Neuron (in vitro differentiated cells): ENCODE measurements at regions not wholly inside any gene's neighbourhood (a gene's known extent, or its start where the extent isn't known, plus 50 kb on each side); places are given as distances from the start of the nearest gene placed in this dataset.
"Not testable (repeated sequence)": the region's sequence is repeated elsewhere in the genome, so short reads cannot be mapped to it uniquely, and the experiment has no call there.

ENCODE experiments used
- H2AFZ ChIP-seq: one replicate; pipeline ENCODE4 v1.6.1; 2013; ENCODE audit warnings: low read depth, mild to moderate bottlenecking, inconsistent platforms, low read length, moderate library complexity
- H3K27me3 ChIP-seq: one replicate; pipeline ENCODE4 v1.6.1; 2013; ENCODE audit warnings: low read length; ENCODE audit not compliant: insufficient read depth
- H3K36me3 ChIP-seq: one replicate; pipeline ENCODE4 v1.6.1; 2013; ENCODE audit warnings: low read length; ENCODE audit not compliant: insufficient read depth
- H3K4me1 ChIP-seq: one replicate; pipeline ENCODE4 v1.6.1; 2013; ENCODE audit warnings: low read length; ENCODE audit not compliant: insufficient read depth
- H3K4me3 ChIP-seq: 2 replicates; pipeline ENCODE4 v1.5.1; 2013; ENCODE audit warnings: mild to moderate bottlenecking, low read length, moderate library complexity
- H3K9me3 ChIP-seq: one replicate; pipeline ENCODE4 v1.6.1; 2013; ENCODE audit warnings: low read length

DNA sequence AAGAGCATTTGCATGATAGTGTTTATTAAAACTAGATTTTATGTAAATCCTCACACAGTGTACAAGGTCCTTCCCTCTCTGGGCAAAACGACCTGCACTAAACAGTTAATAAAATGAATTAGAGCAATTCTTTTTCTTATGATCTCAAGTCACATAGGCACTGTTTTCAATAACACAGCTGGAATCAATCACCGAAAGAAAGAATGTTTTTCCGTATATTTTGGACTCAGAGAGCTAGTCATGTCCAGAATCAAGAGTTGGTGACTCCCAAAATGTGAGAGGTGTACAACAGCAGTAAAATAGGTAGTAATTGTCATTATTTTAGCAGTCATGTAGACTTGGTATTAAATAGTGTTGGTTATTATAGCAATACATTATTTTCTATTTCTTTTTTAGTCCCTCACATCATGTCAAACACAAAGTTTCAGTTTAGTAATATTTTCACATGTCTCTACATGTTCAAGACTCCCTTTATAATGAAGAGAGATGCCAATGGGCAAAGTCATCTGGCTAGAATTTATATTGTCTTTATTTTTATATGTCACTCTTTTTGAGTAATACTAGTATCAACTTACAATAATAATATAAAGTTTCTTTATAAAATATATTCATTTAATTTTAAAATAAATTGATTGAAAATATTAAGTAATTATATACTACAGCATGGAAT is 448.6 kb upstream of the CDIN1 start:
- no peaks in the 10 kb centered on the region for H3K27me3 ChIP-seq

DNA sequence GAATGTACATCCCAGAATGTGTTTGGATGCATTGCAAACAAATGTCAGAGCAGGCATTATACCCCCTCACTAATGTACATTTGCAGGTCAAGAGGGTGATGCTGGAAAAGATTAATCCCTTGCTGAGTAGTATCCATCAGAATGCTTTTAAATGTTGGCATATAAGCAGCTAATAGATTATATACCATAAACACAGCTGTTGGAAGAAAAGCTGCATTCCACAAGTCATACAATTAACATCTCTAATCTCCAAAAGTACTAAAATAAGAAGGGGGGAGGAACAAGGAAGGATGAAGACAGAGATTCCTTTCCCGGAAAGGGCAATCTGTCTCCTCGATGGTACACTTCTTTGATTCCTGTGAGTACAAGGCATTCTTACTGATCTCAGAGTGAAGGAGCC is 445.7 kb upstream of the CDIN1 start:
- Histone ChIP-seq H2AFZ (no peak overlapping the region), H3K27me3 (no peaks in the 10 kb centered on the region), H3K4me1 (no peaks in the 10 kb centered on the region), H3K36me3 (no peaks in the 10 kb centered on the region), H3K4me3 (no peak overlapping the region), H3K9me3 (no peaks in the 10 kb centered on the region)

More for the DNA sequence above, 448.6 kb upstream of the CDIN1 start:
- Histone ChIP-seq H3K4me3 (no peak overlapping the region), H3K9me3 (no peaks in the 10 kb centered on the region), H3K4me1 (peaks cover 3% of the 10 kb centered on the region), H2AFZ (no peak overlapping the region), H3K36me3 (no peaks in the 10 kb centered on the region)

DNA sequence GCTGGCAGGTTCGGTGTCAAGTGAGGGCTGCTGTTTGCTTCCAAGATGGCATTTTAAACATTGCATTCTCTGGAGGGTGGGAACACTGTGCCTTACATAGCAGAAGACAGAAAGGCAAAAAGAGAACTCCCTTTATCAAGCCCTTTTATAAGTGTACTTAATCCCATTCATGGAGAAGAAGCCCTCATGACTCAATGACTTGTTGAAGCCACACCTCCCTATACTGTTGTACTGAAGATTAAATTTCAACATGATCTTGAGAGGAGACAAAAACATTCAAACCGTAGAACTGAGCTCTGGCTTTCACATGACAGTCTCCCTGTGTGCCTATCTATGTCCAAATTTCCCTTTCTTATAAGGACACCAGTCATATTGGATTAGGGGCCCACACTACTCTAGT is 443.4 kb upstream of the CDIN1 start:
- no peaks in the 10 kb centered on the region for H3K27me3 ChIP-seq
- H3K4me3 ChIP-seq: no peak overlapping the region
- H3K9me3 ChIP-seq: no peaks in the 10 kb centered on the region
- H3K4me1 ChIP-seq: no peaks in the 10 kb centered on the region
- no peaks in the 10 kb centered on the region for H3K36me3 ChIP-seq
- H2AFZ ChIP-seq: no peak overlapping the region

DNA sequence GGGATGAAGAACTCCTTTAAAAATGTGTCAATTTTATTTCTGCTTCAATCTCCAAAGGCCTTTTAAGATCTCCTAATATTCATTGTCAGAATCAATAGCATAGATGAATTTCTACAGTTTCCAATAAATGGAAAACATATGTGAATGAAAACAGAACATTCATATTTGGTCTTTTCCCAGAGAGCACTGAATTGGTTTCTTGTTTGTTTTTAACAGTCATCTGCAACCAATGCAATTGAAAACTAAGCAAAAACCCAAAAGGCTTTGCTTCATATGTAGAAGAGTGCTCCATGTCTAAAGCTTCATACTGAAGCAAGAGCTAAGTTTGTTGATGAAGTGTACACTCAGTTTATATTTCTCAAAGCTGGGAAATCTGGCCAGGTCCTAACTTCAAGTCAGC is 426.5 kb upstream of the CDIN1 start:
- no peaks in the 10 kb centered on the region for H3K27me3 ChIP-seq
- no peaks in the 10 kb centered on the region for H3K36me3 ChIP-seq
- no peak overlapping the region for H2AFZ ChIP-seq
- no peaks in the 10 kb centered on the region for H3K4me1 ChIP-seq
- H3K9me3 ChIP-seq: no peaks in the 10 kb centered on the region
- no peak overlapping the region for H3K4me3 ChIP-seq

DNA sequence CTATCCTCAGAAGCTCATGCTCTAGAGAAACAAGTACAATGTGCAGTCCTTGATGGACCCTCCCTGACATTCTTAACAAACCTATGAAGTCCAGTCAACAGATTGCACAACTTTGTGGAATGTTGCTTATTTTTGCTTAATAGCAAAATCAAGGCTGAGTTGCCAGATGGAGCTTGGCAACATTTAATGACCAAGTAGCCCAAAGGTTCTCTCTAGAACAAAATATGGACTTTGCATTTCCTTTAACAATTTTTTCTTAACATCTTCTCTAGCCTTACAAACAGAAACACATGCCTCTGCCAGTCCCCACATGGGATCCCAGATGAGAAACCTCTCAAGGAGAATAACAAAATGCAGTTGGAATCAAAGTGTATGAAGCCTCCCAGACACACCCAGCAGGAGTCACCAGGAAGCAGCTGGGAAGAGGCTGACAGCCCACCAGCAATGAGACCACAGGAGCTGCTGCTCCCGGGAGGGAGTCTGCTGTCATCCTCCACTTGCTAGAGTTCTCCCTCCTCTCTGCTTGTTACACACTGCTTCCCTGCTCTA is 422.5 kb upstream of the CDIN1 start:
- Histone ChIP-seq H3K27me3 (no peaks in the 10 kb centered on the region), H3K9me3 (no peaks in the 10 kb centered on the region), H2AFZ (no peak overlapping the region), H3K36me3 (no peaks in the 10 kb centered on the region), H3K4me3 (no peak overlapping the region), H3K4me1 (peaks cover 9% of the 10 kb centered on the region)

DNA sequence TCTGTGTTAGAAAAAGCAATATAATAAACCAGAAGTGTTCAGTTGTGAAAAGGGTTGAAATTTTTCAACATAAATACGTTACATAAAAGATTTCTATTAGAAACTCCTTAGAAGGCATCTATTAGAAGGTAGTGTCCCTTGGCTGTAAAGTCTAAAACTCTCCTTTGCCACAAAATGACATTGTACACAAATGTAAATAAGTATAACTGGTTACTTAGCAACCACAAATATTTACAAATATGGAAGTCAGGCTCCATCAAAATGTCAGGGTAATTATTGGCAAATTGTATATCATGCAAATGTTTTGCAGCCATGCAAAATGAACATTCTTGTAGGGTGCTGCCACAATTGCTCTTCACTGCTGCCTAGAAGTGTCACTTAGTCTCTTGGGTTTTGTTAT is 419.1 kb upstream of the CDIN1 start:
- no peaks in the 10 kb centered on the region for H3K36me3 ChIP-seq
- no peak overlapping the region for H2AFZ ChIP-seq
- H3K9me3 ChIP-seq: no peaks in the 10 kb centered on the region
- no peak overlapping the region for H3K4me3 ChIP-seq
- peaks cover 14% of the 10 kb centered on the region for H3K4me1 ChIP-seq
- H3K27me3 ChIP-seq: no peaks in the 10 kb centered on the region

DNA sequence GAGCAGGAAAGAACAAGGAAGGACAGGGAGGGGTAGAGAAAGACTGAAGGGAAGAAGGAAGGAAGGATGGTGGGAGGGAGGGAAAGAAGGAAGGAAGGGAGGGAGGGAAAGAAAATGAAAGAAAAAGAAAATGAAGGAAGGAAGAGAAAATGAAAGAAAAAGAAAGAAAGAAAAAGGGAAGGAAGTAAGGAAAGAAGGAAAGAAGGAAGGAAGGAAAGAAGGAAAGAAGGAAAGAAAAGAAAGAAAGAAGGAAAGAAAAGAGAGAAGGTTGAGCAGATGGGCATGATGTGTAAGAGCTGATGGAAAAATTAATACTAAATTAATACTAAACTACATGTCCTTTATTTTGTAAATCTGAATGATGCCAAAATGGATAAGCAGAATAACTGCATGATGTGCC is 418.3 kb upstream of the CDIN1 start:
- H3K9me3 ChIP-seq: no peaks in the 10 kb centered on the region
- no peaks in the 10 kb centered on the region for H3K36me3 ChIP-seq
- no peak overlapping the region for H3K4me3 ChIP-seq
- H3K27me3 ChIP-seq: no peaks in the 10 kb centered on the region
- peaks cover 14% of the 10 kb centered on the region for H3K4me1 ChIP-seq
- no peak overlapping the region for H2AFZ ChIP-seq

DNA sequence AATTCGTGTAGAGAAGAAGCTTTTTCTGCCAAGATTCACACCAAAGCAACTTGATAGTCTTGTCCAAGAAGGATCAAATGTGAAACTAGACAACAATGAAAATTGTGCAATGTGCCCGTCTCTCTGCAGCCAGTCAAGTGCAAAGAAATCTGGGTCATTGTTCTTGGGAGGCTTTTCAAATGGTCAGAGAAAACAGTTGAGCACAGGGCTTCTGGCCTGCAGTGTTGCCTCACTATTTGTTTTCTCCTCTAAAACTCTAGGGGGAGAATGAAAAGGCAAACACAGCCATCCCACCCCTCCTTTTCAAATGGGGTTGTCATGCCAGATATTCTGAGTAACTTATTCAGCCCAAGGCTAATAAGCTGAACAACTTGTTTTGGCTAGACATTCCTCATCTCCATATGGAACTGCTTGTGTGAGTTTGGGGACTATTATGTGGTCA is 417.6 kb upstream of the CDIN1 start:
- Histone ChIP-seq H3K4me1 (peaks cover 14% of the 10 kb centered on the region), H3K9me3 (no peaks in the 10 kb centered on the region), H3K36me3 (no peaks in the 10 kb centered on the region), H3K27me3 (no peaks in the 10 kb centered on the region), H3K4me3 (no peak overlapping the region), H2AFZ (no peak overlapping the region)

DNA sequence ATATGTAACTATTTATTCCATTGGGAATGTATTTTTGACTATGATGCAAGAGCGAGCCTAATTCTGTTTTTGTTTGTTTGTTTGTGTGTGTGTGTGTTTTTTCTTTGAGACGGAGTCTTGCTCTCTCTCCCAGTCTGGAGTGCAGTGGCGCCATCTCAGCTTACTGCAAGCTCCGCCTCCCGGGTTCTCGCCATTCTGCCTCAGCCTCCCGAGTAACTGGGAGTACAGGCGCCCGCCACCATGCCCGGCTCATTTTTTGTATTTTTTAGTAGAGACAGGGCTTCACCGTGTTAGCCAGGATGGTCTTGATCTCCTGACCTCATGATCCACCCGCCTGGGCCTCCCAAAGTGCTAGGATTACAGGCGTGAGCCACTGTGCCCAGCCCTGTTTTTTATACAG is 415.4 kb upstream of the CDIN1 start:
- not testable (repeated sequence) for H3K9me3 ChIP-seq, H3K27me3 ChIP-seq, H2AFZ ChIP-seq, H3K36me3 ChIP-seq, H3K4me3 ChIP-seq
- peaks cover 14% of the 10 kb centered on the region for H3K4me1 ChIP-seq

DNA sequence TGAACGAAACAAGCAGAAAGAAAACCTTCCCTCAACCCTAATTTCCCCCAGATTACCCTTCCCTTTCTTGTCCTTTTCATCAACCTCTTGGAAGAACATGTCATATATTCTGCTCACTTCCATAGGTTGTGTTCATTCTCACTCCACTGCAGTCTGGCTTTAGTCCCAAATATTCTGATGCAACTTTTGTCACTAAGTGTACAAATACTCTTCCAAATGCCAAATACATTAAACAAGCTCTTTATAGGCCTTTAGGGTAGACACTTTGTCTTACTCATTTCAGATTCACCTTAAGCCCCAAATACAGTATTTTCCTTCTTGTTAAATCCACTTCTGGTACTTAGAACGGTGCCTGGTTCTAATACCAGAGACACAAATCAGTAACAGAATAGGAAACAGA is 406.5 kb upstream of the CDIN1 start:
- Histone ChIP-seq H3K27me3 (no peaks in the 10 kb centered on the region), H3K4me1 (no peaks in the 10 kb centered on the region), H3K9me3 (no peaks in the 10 kb centered on the region)

DNA sequence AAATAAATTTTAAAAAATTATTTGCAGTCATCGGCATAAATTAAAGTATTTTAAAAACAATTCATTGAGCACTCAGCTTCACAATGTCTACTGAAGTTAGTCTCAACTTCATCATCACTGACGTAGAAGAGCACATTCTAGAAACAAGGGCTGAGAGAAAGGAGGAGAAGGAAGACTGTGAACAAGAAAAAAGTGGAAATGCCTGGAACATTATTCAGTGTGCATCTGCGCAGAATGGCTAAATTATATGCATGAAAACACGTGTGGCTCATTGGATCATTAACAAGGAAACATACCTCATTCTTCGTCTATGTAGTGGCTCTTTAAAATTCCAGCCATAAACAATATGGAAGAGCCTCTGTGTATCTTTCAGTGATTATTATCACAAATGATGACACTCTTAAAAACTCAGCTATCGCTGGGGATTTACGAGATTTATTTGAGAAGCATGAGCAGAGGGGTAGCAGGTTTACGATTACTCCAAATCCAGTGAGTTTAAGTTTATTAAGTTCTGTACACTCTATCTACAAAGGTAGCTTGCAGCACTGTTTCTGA is 404.2 kb upstream of the CDIN1 start:
- Histone ChIP-seq H2AFZ (no peak overlapping the region), H3K4me1 (no peaks in the 10 kb centered on the region), H3K36me3 (no peaks in the 10 kb centered on the region), H3K4me3 (no peak overlapping the region), H3K27me3 (no peaks in the 10 kb centered on the region), H3K9me3 (no peaks in the 10 kb centered on the region)

More for the DNA sequence above, 406.5 kb upstream of the CDIN1 start:
- no peak overlapping the region for H2AFZ ChIP-seq
- H3K36me3 ChIP-seq: no peaks in the 10 kb centered on the region
- no peak overlapping the region for H3K4me3 ChIP-seq

DNA sequence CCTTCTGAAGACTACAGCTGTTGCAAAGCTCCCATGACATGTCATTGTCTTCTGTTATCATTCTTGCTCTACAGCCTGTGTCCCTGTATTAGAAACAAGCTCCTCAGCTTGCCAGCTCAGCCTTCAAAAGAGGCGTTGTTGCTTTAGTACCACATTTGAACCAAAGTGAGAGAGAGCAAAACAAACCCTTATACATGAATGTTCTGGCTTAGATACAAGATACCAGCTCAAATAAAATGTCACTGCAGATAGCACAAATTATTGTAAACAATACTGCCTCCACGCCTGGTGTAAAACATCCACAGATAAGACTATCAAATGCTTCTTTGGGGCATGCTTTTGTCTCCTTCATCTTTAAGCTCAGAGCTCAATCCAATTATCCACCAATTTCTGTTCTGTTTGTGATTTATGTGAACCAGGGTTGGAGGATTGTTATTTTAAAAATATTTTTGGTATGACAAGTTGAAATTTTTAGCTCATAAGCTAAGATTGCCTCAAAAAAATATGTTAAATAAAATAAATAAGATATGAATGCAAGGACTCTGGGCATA is 403.6 kb upstream of the CDIN1 start:
- Histone ChIP-seq H3K36me3 (no peaks in the 10 kb centered on the region), H3K9me3 (no peaks in the 10 kb centered on the region), H3K4me3 (no peak overlapping the region), H3K4me1 (no peaks in the 10 kb centered on the region), H3K27me3 (no peaks in the 10 kb centered on the region), H2AFZ (no peak overlapping the region)

DNA sequence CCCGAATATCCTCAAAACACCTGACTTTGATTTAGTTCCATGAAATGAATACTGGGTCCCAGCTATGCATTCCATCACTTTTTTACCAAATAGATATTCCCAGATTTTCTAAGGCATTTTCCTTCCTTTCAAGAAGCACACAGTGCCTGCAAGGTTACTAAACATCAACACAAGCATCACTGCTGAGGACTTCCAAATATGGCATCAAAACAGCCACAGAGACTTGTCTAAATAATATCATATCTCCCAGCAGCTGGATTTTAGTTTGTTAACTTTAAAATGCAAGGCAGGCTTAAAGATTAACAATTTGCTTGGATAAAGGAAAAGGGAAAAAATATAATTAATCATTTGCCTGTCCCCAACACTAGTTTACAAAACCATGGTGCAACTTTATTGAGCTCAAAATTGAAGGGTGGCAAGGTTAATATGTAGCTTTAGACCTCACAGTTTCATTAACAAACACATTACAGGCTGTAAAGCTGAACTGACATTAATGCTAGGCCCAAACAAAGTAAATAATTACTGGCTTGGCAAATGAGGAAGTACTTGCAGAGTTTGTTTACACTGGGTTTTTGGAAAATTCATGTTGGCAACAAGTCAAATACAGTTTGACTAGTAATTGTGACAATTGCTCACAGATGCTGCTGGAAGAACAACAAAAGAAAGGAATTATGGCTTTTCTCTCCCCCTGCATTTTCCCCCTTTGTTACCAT is 401.7 kb upstream of the CDIN1 start:
- Histone ChIP-seq H3K4me1 (no peaks in the 10 kb centered on the region), H3K9me3 (no peaks in the 10 kb centered on the region), H3K27me3 (no peaks in the 10 kb centered on the region), H2AFZ (no peak overlapping the region), H3K4me3 (no peak overlapping the region), H3K36me3 (no peaks in the 10 kb centered on the region)
